Right ventricle myocardium superior (tissue), 1 donor: ENCODE measurements at regions not wholly inside any gene's neighbourhood (a gene's known extent, or its start where the extent isn't known, plus 50 kb on each side); places are given as distances from the start of the nearest gene placed in this dataset.

Experiments used
- ATAC-seq: fragments of 200-7000 bp; cut with Tn5 transposase; one replicate; pipeline ENCODE4 v1.9.1; 2020; ENCODE audit warnings: mild to moderate bottlenecking; ENCODE audit not compliant: poor library complexity
- DNase-seq: peaks from one replicate; pipeline ENCODE4 v3.0.0-alpha.2; 2020
- intact Hi-C: fragments of 100-400 bp; cut with DNase I; formaldehyde crosslinking; loops from one replicate; pipeline ENCODE4 v1.11.2; 2022
- donor health status: DM: no; HTN: yes; CAD: no; lungs with severe emphysema.

DNA sequence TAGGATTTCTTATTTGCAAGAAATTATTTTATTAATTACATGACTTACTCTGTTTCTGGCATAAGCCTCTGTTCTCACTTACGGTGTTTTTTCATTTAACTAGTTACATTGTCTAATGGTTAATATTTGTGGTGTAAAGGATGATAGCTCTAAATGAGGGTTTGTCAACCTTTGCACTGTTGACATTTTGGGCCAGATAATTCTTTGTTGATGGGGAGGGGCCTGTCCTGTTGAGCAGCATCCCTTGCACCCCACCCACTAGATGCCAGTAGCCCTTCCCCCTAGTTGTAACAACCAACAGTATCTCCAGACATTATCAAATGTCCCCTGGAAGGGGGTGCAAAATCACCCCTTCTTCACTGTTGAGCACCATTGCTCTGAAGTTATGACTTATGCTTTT is 83.6 kb upstream of the SLC44A3 start:
- ATAC-seq (no peak), DNase-seq (no peak)
- intact Hi-C loops: no loop called here

DNA sequence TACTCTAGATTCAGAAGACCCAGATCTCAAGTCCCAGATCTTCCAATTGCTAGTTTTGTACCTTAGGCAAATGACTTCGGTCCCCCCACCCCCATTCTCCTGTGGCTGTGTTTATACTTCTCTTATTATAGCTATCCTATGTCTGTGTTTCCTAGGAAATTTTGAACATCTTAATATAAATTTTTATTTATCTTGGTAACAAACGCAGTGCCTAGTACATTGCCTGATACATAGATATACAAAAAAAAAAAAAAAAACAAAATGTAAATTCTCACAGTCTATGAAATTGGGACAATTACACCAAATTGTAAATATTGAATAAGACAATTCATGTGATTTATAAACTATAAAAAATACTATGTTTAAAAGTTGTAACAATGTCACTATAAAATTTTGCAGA is 84.1 kb upstream of the SLC44A3 start:
- intact Hi-C loops: no loop called here
- DNase-seq (no peak), ATAC-seq (no peak)

DNA sequence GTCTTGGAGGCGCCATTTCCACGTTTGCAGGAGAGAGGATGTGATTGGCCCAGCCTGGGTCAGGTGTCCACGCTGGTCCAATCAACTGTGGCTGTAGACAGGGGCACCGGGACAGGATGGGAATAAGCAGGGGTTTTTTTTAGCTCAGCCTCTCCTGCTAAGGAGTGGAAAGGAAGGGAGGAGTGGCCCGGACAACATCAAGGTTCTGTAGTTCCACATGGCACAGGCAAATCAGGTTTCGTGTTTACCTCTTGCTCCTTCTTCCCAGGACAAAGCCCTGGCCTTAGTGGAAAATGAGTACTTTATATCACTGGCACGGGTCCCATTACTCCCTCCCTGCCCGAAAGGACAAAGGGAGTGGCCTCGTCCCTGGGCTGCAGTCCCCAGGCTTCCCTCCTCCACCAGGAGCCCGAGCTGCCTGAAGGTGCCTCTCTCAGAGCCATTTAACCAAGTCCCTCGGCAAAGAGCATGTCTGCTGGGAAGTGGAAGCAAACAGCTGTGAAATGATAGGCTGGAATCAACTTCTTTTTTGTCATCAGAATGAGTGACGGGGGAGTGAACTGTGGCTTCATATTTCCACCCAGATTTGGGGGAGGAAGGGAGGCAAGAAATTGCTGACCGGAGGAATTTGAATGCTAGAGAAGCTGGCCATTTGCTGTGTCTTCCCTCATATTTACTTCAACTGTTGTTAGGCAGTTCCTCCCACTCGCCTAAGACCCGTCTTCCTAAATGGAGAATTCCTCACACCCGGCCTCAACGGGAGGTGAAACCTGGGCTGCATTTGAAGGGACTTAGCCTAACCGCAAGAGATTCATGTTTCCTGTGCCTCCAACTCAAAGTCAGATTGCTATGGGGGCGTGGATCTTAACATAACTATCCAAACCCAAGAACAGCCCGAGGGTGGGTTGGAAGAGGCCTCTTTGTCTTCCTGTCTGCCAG is 84.9 kb upstream of the SLC44A3 start:
- peak; percentile 74 for ATAC-seq
- intact Hi-C loops: no loop called here
- DNase-seq: no peak

DNA sequence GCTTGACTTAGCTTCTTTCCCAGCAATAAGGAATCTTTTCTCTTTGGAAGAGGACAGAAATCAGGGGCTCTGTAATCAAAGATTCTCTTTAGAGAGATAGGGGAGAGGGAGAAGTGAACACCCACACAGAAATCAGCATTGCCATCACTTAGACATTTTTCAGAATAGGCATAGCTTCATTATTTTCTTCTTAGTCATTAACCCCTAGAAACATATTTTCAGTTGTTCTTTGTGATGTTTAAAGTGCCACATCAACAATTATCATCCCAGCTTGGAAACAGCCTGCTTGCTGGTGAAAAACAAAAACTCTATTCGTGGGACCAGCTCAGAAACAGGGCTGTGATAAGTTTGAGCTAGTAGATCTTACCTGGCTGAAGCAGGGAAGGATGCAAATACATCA is 88.3 kb upstream of the SLC44A3 start:
- ATAC-seq: no peak
- intact Hi-C loops: no loop called here
- DNase-seq: no peak

DNA sequence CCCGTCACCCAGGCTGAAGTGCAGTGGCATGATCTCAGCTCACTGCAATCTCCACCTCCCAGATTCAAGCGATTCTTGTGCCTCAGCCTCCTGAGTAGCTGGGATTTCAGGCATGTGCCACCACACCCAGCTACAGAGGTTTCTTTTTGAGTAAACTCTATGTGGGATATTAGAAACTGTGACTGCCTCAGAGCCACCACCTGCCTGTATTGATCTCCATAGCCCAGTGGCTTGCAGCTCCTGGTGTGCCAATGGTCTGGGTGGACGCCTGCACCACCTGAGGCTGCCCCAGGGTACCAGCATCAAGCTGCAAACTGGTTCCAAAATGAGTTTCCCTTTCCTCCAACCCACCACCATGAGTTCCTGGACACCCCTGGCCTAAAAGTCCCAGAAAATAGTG is 89.7 kb upstream of the SLC44A3 start:
- DNase-seq (no peak), ATAC-seq (no peak)
- intact Hi-C loops: no loop called here

DNA sequence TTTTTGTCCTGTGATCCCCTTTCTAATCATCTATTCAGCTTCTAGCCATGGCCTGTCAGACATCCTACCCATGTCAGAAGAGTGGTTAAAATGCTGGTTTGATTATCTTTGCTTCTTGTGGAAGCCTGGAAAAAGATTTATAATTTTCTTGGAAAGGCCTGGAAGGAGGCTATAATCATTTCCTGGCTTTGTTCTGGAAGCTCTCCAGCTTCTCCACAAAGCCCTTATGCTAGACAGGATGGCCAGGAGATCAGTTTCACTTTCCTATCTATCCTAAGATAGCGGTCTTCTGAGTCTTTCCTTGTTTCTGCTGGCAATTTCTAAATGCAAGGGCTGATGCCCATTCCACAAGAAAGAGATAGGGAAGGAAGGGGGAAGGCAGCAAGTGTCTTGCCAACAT is 90.9 kb upstream of the SLC44A3 start:
- ATAC-seq (peak; percentile 46), DNase-seq (no peak)
- intact Hi-C loops: no loop called here

DNA sequence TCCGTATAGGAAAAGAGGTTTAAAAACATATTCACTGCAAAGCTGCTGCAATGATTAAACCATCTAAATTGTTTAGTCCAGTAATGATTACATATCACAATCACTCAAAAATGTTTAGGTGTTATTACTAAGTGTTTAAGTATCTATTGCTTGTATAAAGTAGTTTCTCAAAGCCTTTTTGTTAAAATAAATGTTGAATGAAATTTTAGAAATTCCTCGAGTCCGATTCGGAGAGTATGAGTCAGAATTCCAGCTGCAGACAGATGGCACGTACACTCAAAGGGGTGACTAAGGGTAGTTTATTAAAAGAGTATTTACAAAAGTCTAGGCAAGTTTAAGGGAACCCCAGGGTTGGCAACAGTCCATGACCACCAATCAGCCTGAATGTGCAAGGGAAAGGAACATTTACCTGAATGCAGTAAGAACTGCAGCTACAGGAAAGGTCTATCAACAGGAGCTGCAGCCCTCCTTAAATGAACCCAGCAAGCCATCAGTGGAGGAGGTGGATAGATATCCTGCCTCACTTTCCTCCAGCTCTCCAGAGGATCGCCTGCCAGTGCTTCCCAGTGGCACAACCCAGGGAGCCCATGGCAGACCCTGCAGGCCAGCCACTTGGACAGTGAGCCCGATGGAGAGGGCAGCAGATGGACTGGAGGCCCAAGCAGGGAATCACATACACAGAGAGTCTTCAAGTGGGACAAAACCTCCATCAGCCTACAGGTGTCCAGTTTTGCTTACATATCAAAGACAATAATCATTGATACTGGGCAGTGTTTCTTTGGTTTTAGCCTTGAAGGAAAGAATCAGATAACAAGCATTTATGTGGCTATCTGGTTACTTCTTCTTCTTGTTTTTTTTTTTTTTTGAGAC is 92.1 kb upstream of the SLC44A3 start:
- no peak for DNase-seq
- intact Hi-C loops: no loop called here
- no peak for ATAC-seq

DNA sequence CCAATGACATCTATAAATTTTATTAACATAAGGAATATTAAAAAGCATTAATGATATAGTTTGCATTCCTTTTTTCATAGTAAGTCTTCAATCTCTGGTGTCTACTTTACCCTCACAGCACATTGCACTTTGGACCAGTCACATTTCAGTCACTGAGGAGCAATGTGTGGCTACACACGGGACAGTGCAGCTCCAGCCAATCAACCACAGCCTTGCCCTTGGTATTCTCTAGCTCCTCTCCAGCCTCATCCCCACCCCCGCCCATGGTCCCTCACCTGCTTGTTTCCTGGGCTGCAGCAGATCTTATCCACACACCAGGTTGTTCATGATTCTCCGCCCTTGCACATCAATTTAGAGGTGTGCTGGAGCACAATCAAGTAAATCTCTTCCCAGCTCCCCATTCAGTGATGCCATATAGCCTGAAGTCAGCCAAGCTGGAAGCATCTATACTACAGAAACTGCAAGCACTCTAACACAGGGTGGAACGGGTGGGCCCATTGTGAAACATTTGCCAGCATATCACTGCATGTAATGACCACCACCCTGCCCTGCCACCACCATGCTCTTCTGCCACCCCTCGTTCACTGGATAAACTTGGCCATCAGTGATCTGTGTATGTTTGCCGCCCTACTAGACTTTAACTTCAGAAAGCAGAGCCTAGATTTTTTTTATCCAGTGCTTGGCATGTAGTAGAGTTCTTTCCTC is 93.0 kb upstream of the SLC44A3 start:
- ATAC-seq: no peak
- no peak for DNase-seq
- intact Hi-C loops: no loop called here

DNA sequence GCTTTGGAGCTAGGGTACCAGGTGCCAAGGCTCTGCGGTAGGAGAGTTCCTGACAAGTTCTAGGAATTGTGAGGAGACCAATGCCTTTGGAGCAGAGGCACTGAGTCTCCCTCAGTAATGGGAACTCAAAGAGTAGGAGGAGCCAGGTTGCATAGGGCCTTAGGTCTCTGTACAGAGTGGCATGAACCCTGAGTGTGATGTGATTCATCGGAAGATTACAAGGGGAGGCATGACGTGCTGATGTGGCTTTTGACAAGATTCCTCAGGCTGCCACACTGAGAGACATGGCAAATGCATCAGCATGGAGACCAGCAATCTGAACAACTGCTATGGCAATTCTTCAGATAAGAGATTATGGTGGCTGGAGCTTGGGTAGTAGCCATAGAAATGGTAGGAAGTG is 94.6 kb upstream of the SLC44A3 start:
- intact Hi-C loops: no loop called here
- no peak for DNase-seq
- no peak for ATAC-seq

DNA sequence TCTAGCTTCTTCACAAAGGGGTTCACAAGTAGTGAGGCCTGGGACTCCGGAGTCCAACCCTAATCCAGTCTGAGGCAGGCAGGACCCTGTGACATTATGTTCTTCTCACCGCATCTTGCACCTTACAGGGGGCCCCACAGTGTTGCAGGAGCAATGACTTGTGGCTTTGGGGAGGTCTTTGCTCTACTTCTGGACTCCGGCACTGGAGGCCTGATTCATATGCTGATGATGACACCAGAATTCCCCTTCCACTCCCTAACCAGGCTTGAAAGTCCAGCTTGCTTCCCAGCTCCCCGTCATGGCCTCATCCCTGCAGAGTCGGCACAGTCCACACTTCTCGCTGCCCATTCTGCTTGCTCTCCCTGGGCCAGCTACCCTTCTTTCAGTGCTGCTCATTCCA is 96.3 kb upstream of the SLC44A3 start:
- intact Hi-C loops: no loop called here

DNA sequence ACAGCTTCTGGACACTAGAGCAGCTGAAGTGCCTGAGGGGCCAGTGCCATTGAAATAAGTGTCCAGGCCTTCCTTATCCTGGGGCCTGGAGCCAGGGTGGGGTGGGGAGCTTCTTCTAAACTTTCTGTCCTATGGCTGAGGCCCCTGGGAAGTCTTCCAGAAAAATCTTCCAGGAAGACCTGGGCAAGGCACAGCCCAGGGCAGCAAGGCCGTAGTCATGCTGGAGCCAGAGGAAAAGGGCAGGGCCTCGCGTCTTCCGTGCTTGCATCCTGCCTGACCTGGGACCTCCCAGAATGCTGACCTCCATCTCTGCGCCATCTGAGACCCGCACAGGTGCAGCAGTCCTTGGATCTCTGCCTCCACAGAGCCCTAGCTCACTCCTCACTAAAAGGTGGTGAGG is 96.7 kb upstream of the SLC44A3 start:
- DNase-seq (no peak), ATAC-seq (no peak)
- intact Hi-C loops: no loop called here

More for the DNA sequence above, 96.3 kb upstream of the SLC44A3 start:
- no peak for DNase-seq
- no peak for ATAC-seq

DNA sequence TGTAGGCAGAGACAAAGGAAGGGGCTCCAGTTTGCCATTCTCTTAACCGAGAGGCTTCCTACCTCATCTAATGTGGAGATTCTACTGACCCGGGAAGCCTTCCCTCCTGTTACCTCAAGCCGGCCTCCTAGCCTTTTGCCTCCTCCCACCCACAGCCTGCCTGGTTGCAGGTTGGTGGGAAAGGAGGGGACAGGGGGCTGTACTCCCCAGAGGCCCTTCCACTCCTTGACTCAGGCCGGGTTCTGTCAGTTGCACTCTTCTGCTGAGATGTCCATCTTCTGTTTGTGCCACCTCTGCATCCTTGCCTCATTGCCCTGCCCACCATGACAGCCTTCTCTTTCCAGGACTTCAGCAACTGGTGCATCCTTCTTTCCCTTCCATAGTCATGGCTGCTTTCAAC is 98.0 kb upstream of the SLC44A3 start:
- intact Hi-C loops: no loop called here
- ATAC-seq: no peak
- no peak for DNase-seq

DNA sequence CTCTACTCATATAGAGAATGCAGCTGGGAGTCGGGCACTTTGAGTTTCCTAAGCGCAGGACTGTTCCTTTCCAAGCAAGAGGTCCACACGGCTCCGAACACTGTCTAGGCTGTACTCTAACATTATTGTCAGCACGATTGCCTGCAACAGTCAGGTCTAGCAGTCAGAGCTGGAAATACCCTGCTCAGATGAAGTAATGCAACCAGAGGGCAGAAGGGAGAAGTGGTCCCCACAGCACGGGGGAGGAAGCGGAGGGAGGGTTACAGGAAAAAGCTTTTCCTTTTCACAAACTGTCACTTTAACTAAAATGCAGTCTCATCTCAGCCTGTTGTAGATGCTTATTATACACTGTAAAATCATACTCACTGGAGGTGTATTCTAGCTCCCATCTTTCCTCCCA is 98.9 kb upstream of the SLC44A3 start:
- no peak for DNase-seq
- intact Hi-C loops: no loop called here
- peak; percentile 65 for ATAC-seq

DNA sequence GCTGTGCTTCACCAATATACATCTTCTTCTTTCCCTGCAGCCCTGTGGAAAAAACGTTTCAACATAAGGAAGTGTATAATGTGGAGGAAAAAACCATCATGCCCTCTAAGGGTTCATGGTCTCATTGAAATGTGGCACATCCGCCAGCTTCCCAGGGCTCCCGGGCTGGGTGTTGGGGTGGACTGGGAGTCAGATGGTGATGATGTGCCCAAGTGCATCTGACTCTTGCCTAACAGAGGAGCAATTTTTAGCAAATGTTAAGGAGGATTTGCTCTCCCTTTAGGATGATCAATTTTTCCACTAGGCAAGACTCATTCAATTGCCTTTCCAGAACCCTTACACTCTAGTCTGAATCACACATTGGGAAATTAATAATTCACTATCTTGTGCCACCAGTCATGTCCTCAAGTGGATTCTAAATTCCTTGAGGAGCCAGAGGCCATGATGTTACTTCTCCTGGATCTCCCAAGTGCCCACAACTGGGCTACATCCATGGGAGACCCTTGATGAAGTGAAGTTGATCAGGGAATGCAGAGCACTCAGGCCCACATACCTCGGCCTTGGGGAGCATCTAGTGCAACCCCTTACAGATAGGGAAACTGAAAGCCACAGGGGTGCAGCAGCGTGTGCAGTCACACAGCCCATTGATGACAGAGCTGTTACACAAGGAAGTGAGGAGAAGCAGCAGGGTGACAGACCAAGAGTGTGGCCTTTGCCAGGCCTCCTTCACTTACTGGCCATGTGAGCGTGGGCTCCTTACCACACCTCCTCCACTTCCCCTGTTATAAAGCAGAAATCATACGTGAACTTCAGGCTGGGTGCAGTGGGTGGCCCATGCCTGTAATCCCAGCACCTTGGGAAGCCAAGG is 100.0 kb upstream of the SLC44A3 start:
- ATAC-seq: peak; percentile 64
- DNase-seq: peak; percentile 49
- intact Hi-C loops: no loop called here

DNA sequence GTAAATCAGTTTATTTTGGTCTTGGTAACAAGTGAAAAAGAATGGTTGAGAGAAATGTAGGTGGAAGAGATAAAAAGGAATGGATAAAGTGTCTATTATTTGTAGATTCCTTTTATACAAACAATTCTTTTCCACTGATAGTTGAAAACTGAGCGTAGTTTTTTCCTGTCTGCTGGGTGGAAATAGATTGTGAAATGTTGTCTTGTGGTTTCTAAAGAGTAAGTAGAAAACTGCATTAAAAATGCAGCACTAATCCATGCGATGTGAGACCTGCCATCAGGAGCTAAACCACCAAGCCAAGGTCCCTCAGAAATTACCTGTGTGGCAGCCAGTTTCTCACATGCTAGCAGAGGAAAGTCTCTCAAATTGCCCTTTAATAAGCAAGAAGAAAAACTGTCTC is 103.2 kb upstream of the SLC44A3 start:
- intact Hi-C loops: no loop called here
- DNase-seq: no peak
- ATAC-seq: no peak

DNA sequence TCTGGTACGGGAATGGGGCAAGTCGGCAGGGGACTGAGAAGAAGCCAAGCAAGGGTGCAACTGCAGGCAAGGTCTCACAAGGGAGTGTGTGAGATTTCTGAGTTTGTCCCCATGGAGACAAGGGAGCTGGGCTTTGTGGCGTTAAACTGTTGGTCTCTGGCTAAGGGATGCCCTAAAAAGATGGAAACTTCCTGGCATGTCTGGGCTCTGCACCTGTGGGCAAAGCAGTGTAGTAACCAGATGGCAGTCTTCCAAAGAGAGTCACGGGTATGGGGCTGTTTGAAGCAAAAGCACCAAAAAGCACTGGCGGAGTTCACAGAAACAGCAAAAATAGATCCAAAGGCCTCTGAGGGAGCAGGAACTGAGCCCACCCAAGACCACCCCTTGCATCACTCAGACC is 104.8 kb upstream of the SLC44A3 start:
- DNase-seq (no peak), ATAC-seq (no peak)
- intact Hi-C loops: no loop called here

DNA sequence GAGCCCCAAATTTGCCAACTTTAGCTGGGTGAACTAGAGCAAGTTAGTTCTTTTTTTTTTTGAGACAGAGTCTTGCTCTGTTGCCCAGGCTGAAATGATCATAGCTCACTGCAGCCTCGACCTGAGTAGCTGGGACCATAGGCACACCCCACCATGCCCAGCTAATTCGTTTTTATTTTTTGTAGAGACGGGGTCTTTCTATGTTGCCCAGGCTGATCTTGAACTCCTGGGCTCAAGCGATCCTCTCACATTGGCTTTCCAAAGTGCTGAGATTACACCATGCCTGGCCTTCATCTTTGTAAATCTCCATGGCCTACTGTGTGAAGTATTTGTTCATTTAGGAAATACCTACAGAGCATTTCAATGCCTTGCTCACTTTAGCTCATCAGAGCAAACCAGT is 105.6 kb upstream of the SLC44A3 start:
- intact Hi-C loops: no loop called here
- DNase-seq: no peak
- ATAC-seq: no peak

DNA sequence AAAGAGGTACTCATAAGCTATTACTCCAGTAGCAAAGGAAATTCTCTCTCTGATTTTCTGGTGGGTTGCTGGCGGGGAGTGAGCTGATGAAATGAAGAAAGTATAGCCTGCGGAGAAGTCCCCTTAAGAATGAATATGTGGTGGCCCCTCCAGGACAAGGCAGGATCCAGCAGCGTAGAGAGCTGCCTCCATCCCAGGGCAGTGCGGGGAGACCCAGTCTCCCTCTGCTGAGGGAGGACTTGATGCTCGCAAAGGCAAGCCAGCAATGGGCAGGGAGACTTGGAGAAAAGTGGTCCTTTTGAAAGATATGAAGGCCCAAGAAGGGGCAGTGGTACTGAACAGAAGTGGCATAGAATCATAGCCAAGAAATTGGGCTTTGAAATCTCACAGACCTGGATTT is 106.0 kb upstream of the SLC44A3 start:
- no peak for DNase-seq

More for the DNA sequence above, 106.0 kb upstream of the SLC44A3 start:
- no peak for ATAC-seq
- intact Hi-C loops: no loop called here
